ENCODE measurements at regions not wholly inside any gene's neighbourhood (a gene's known extent, or its start where the extent isn't known, plus 50 kb on each side); places are given as distances from the start of the nearest gene placed in this dataset.

- no peak for DNase-seq (ENCODE audit: extremely low read depth, low read depth)
- TF ChIP-seq CTCF (IDR thresholded peaks at IDR 0.05; ENCODE audit: low read depth, low read length, missing control alignments): no peak
- H3K4me3 ChIP-seq (replicated peaks; ENCODE audit: low read depth, low read length): no peak overlapping the region
Measured at GRCh38 chr1:96968541-96968940, 247.0 kb downstream of the PTBP2 start.

GRCh38 chr1:96968983-96969382 lies 247.4 kb downstream of the PTBP2 start:
- no peak for DNase-seq (ENCODE audit: extremely low read depth, low read depth)
- H3K4me3 ChIP-seq (replicated peaks; ENCODE audit: low read depth, low read length): no peak overlapping the region
- TF ChIP-seq CTCF (IDR thresholded peaks at IDR 0.05; ENCODE audit: low read depth, low read length, missing control alignments): no peak

- DNase-seq (ENCODE audit: extremely low read depth, low read depth): no peak
- H3K4me3 ChIP-seq (replicated peaks; ENCODE audit: low read depth, low read length): no peak overlapping the region
- no peak for TF ChIP-seq CTCF (IDR thresholded peaks at IDR 0.05; ENCODE audit: low read depth, low read length, missing control alignments)
Measured at GRCh38 chr1:96969656-96970163, 248.1 kb downstream of the PTBP2 start.

DNA sequence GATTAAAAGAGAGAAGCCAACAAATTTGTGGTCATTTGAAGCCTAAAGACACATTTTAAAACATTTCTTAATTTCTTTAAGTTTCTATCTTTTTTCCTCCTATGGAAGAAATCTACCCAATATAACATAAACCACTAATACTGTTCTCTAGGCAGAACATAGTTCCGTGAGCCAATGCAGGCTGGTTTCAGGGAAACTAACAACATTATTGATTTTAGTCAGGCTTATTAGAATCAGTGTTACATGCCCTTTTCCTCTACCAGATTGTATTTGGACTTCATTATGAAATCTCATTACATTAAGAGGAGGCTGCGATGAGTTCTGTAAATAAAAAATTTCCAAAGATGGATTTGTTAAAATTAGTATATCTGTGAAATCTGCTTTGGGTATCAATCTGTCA lies 249.9 kb downstream of the PTBP2 start:
- no peak for DNase-seq (ENCODE audit: extremely low read depth, low read depth)
- no peak for TF ChIP-seq CTCF (IDR thresholded peaks at IDR 0.05; ENCODE audit: low read depth, low read length, missing control alignments)
- no peak overlapping the region for H3K4me3 ChIP-seq (replicated peaks; ENCODE audit: low read depth, low read length)

GRCh38 chr1:96971849-96972602 lies 250.4 kb downstream of the PTBP2 start:
- TF ChIP-seq CTCF (IDR thresholded peaks at IDR 0.05; ENCODE audit: low read depth, low read length, missing control alignments): no peak
- no peak overlapping the region for H3K4me3 ChIP-seq (replicated peaks; ENCODE audit: low read depth, low read length)

GRCh38 chr1:96973605-96974004 lies 252.0 kb downstream of the PTBP2 start:
- peak; percentile 45 for DNase-seq (ENCODE audit: extremely low read depth, low read depth)
- H3K4me3 ChIP-seq (replicated peaks; ENCODE audit: low read depth, low read length): no peak overlapping the region
- TF ChIP-seq CTCF (IDR thresholded peaks at IDR 0.05; ENCODE audit: low read depth, low read length, missing control alignments): no peak

More at GRCh38 chr1:96971849-96972602, 250.4 kb downstream of the PTBP2 start:
- no peak for DNase-seq (ENCODE audit: extremely low read depth, low read depth)

Data from HFF-Myc (cell line).